H9 (cell line): ENCODE measurements at regions not wholly inside any gene's neighbourhood (a gene's known extent, or its start where the extent isn't known, plus 50 kb on each side); places are given as distances from the start of the nearest gene placed in this dataset.
A peak's percentile ranks its signal among the peaks of the same experiment; 100 is the strongest.

Experiments used
- DNase-seq: peaks from one replicate; pipeline ENCODE4 v3.0.0-alpha.2; 2017
- H2AFZ ChIP-seq: one replicate; pipeline ENCODE4 v1.6.1; 2013; ENCODE audit warnings: mild to moderate bottlenecking, low read length, control low read depth, moderate library complexity
- H2AK5ac ChIP-seq: 2 replicates; pipeline ENCODE4 v1.6.1; 2013; ENCODE audit warnings: low read length, control low read depth, mixed read lengths; ENCODE audit not compliant: insufficient read length
- H2BK120ac ChIP-seq: one replicate; pipeline ENCODE4 v1.6.1; 2013; ENCODE audit warnings: low read depth, mild to moderate bottlenecking, low read length, control low read depth, inconsistent platforms; ENCODE audit not compliant: poor library complexity, severe bottlenecking
- H2BK12ac ChIP-seq: 2 replicates; pipeline ENCODE4 v1.6.1; 2013; ENCODE audit warnings: low read length, control low read depth, mixed read lengths, low read depth; ENCODE audit not compliant: insufficient read length
- H2BK15ac ChIP-seq: 2 replicates; pipeline ENCODE4 v1.6.1; 2013; ENCODE audit warnings: low read depth, low read length, control low read depth
- H2BK20ac ChIP-seq: one replicate; pipeline ENCODE4 v1.6.1; 2013; ENCODE audit warnings: low read depth, mild to moderate bottlenecking, low read length, control low read depth, inconsistent platforms; ENCODE audit not compliant: poor library complexity, severe bottlenecking
- H2BK5ac ChIP-seq: 2 replicates; pipeline ENCODE4 v1.6.1; 2013; ENCODE audit warnings: low read length, control low read depth, mixed read lengths; ENCODE audit not compliant: insufficient read length
- H3K14ac ChIP-seq: 2 replicates; pipeline ENCODE4 v1.6.1; 2013; ENCODE audit warnings: low read length, control low read depth; ENCODE audit not compliant: insufficient read depth
- H3K18ac ChIP-seq: 2 replicates; pipeline ENCODE4 v1.6.1; 2013; ENCODE audit warnings: low read depth, mild to moderate bottlenecking, mixed read lengths, low read length, control low read depth; ENCODE audit not compliant: insufficient read length
- H3K23ac ChIP-seq: 2 replicates; pipeline ENCODE4 v1.6.1; 2013; ENCODE audit warnings: low read length, control low read depth, mixed read lengths, low read depth; ENCODE audit not compliant: insufficient read length
- H3K23me2 ChIP-seq: 2 replicates; pipeline ENCODE4 v1.6.1; 2013; ENCODE audit warnings: low read depth, mild to moderate bottlenecking, mixed read lengths, low read length, control low read depth; ENCODE audit not compliant: insufficient read length, poor library complexity, severe bottlenecking
- H3K27ac ChIP-seq: 2 replicates; pipeline ENCODE4 v1.5.1; 2013; ENCODE audit warnings: low read length, control low read depth, mixed read lengths, low read depth; ENCODE audit not compliant: insufficient read length
- H3K27me3 ChIP-seq: 2 replicates; pipeline ENCODE4 v1.6.1; 2013; ENCODE audit warnings: low read length, control low read depth, inconsistent platforms; ENCODE audit not compliant: insufficient read depth
- H3K4ac ChIP-seq: 2 replicates; pipeline ENCODE4 v1.6.1; 2013; ENCODE audit warnings: low read depth, mild to moderate bottlenecking, control low read depth, inconsistent platforms, low read length, moderate library complexity
- H3K4me1 ChIP-seq: 2 replicates; pipeline ENCODE4 v1.6.1; 2013; ENCODE audit warnings: low read length, control low read depth, inconsistent platforms; ENCODE audit not compliant: insufficient read depth
- H3K4me2 ChIP-seq: 2 replicates; pipeline ENCODE4 v1.6.1; 2013; ENCODE audit warnings: low read length, control low read depth, mixed read lengths; ENCODE audit not compliant: insufficient read length, insufficient read depth
- H3K56ac ChIP-seq: 2 replicates; pipeline ENCODE4 v1.6.1; 2013; ENCODE audit warnings: low read depth, mild to moderate bottlenecking, mixed read lengths, low read length, control low read depth; ENCODE audit not compliant: insufficient read length
- H3K79me1 ChIP-seq: 2 replicates; pipeline ENCODE4 v1.6.1; 2013; ENCODE audit warnings: low read depth, mild to moderate bottlenecking, moderate library complexity, low read length, control low read depth, inconsistent platforms; ENCODE audit not compliant: insufficient read depth, poor library complexity, severe bottlenecking
- H3K79me2 ChIP-seq: 2 replicates; pipeline ENCODE4 v1.6.1; 2013; ENCODE audit warnings: low read length, control low read depth, inconsistent platforms; ENCODE audit not compliant: insufficient read depth
- H3K9ac ChIP-seq: 2 replicates; pipeline ENCODE4 v1.6.1; 2013; ENCODE audit warnings: low read length, control low read depth, mixed read lengths; ENCODE audit not compliant: insufficient read length; ENCODE audit errors: extremely low read depth
- H3K9me3 ChIP-seq: one replicate; pipeline ENCODE4 v1.6.1; 2013; ENCODE audit warnings: low read depth, low read length, inconsistent platforms; ENCODE audit not compliant: control insufficient read depth
- H3T11ph ChIP-seq: one replicate; pipeline ENCODE4 v1.6.1; 2013; ENCODE audit warnings: mild to moderate bottlenecking, low read length, control low read depth, inconsistent platforms
- H4K20me1 ChIP-seq: one replicate; pipeline ENCODE4 v1.6.1; 2013; ENCODE audit not compliant: control insufficient read depth, insufficient read length, insufficient read depth
- H4K5ac ChIP-seq: 2 replicates; pipeline ENCODE4 v1.6.1; 2013; ENCODE audit warnings: low read depth, mild to moderate bottlenecking, mixed read lengths, low read length, control low read depth; ENCODE audit not compliant: insufficient read length
- H4K8ac ChIP-seq: replicated peaks from 2 replicates; pipeline ENCODE4 v1.6.1; 2013; ENCODE audit warnings: low read length, control low read depth, mixed read lengths, low read depth; ENCODE audit not compliant: insufficient read length
- H4K91ac ChIP-seq: 2 replicates; pipeline ENCODE4 v1.6.1; 2013; ENCODE audit warnings: low read depth, mild to moderate bottlenecking, moderate library complexity, mixed read lengths, low read length, control low read depth; ENCODE audit not compliant: insufficient read length
- H3K27ac Mint-ChIP-seq, 3 experiments: 2 replicates in 2 of 3; 3 replicates in 1 of 3; pipeline ENCODE4 v1.8.0; 2020 to 2021; ENCODE audit warnings: mixed read lengths in 3 of 3, mild to moderate bottlenecking in 1 of 3, moderate library complexity in 1 of 3
- H3K27me3 Mint-ChIP-seq: 2 replicates; pipeline ENCODE4 v1.8.0; 2021; ENCODE audit warnings: low read depth, mild to moderate bottlenecking, moderate library complexity, mixed read lengths
- H3K36me3 Mint-ChIP-seq, 3 experiments: 2 replicates in 2 of 3; 3 replicates in 1 of 3; pipeline ENCODE4 v1.8.0; 2020 to 2021; ENCODE audit warnings: low read depth in 3 of 3, mixed read lengths in 3 of 3; ENCODE audit not compliant: insufficient read depth in 1 of 3
- H3K4me1 Mint-ChIP-seq, 2 experiments: 2 replicates each; pipeline ENCODE4 v1.8.0; 2020; ENCODE audit warnings: mixed read lengths in 2 of 2
- H3K4me3 Mint-ChIP-seq, 2 experiments: 2 replicates in 1 of 2; 3 replicates in 1 of 2; pipeline ENCODE4 v1.8.0; 2020 to 2021; ENCODE audit warnings: mild to moderate bottlenecking in 2 of 2, mixed read lengths in 2 of 2, moderate library complexity in 1 of 2
- H3K9me3 Mint-ChIP-seq, 2 experiments: 2 replicates in 1 of 2; 3 replicates in 1 of 2; pipeline ENCODE4 v1.8.0; 2020; ENCODE audit warnings: mild to moderate bottlenecking in 2 of 2, mixed read lengths in 2 of 2, moderate library complexity in 1 of 2
- WGBS: extraction: QIAGEN DNeasy Blood & Tissue Kit; methylation state at CpG from one replicate; pipeline ENCODE4 v1.1.7; 2013; ENCODE audit warnings: missing lambda C conversion rate, low lambda C conversion rate, mixed read lengths; ENCODE audit not compliant: insufficient read length; ENCODE audit errors: extremely low coverage; 5-methylcytosine and 5-hydroxymethylcytosine counted together
- TF ChIP-seq, protein P1 (sequence below): fragments of 200-600 bp; sonication (generic); conservative IDR thresholded peaks from 3 replicates; pipeline ENCODE4 v1.8.0; 2021; ENCODE audit warnings: antibody characterized with exemption, mild to moderate bottlenecking

DNA sequence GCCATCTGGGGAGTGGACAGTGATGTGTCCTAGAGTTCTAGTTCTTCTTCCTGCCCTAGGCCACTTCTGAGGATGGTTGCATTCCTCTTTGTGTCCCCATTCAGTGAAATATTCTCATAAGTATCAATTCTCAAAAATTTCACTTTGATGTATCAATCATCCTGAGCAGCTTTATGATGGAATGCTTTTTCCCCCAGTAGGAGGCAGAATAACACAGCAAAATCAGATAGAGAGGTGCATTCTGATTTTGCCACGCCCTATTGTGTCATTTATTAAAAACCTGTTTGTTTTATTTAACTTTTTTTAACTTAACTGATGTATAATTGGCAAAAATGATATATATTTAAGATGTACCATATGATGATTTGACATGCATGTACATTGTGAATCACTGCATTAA is 656.0 kb upstream of the GRM7 start:
- Histone ChIP-seq H3K9ac (no peak overlapping the region), H3K79me2 (no peaks in the 10 kb centered on the region), H3T11ph (no peak overlapping the region), H3K23ac (no peak overlapping the region), H3K14ac (no peak overlapping the region), H3K56ac (no peak overlapping the region), H3K4ac (no peak overlapping the region), H2AFZ (no peak overlapping the region), H3K9me3 (no peaks in the 10 kb centered on the region), H4K91ac (no peak overlapping the region), H2BK5ac (no peak overlapping the region), H4K20me1 (no peaks in the 10 kb centered on the region), H2BK20ac (no peak overlapping the region), H4K5ac (no peak overlapping the region), H3K27ac (no peak overlapping the region), H4K8ac (no peak overlapping the region), H3K4me1 (no peaks in the 10 kb centered on the region), H3K27me3 (no peaks in the 10 kb centered on the region), H2BK120ac (no peak overlapping the region), H3K79me1 (no peaks in the 10 kb centered on the region), H3K18ac (no peak overlapping the region), H2BK15ac (no peak overlapping the region), H2AK5ac (no peak overlapping the region), H2BK12ac (no peak overlapping the region), H3K23me2 (no peaks in the 10 kb centered on the region), H3K4me2 (no peak overlapping the region)
- Mint-ChIP-seq H3K4me1 (peaks cover 6 to 7% of the 10 kb centered on the region in 2 experiments), H3K27ac (no peak overlapping the region), H3K9me3 (no peaks in the 10 kb centered on the region), H3K36me3 (no peaks in the 10 kb centered on the region), H3K4me3 (no peak overlapping the region), H3K27me3 (no peaks in the 10 kb centered on the region)
- WGBS = no CpG with 5 or more reads among the region's 1 CpG
- TF ChIP-seq, protein P1, sequence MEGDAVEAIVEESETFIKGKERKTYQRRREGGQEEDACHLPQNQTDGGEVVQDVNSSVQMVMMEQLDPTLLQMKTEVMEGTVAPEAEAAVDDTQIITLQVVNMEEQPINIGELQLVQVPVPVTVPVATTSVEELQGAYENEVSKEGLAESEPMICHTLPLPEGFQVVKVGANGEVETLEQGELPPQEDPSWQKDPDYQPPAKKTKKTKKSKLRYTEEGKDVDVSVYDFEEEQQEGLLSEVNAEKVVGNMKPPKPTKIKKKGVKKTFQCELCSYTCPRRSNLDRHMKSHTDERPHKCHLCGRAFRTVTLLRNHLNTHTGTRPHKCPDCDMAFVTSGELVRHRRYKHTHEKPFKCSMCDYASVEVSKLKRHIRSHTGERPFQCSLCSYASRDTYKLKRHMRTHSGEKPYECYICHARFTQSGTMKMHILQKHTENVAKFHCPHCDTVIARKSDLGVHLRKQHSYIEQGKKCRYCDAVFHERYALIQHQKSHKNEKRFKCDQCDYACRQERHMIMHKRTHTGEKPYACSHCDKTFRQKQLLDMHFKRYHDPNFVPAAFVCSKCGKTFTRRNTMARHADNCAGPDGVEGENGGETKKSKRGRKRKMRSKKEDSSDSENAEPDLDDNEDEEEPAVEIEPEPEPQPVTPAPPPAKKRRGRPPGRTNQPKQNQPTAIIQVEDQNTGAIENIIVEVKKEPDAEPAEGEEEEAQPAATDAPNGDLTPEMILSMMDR = peak; percentile 66
- DNase-seq = no peak
